NB4 (cell line): ENCODE measurements at regions not wholly inside any gene's neighbourhood (a gene's known extent, or its start where the extent isn't known, plus 50 kb on each side); places are given as distances from the start of the nearest gene placed in this dataset.

Experiments
- DNase-seq: peaks from one replicate; pipeline ENCODE4 v3.0.0; 2010; ENCODE audit warnings: low read depth
- H3K4me3 ChIP-seq: one replicate; pipeline ENCODE4 v1.5.1; 2011; ENCODE audit warnings: mild to moderate bottlenecking, low read depth, low read length, moderate library complexity
- MAX ChIP-seq: IDR thresholded peaks from 2 replicates; pipeline ENCODE4 v1.6.1; 2011; ENCODE audit warnings: low read depth, low read length
- MYC ChIP-seq: IDR thresholded peaks from 2 replicates; pipeline ENCODE4 v1.6.1; 2011; ENCODE audit warnings: low read depth, low read length
- POLR2A ChIP-seq: IDR thresholded peaks from 2 replicates; pipeline ENCODE4 v1.6.1; 2011; ENCODE audit warnings: mild to moderate bottlenecking; ENCODE audit not compliant: insufficient read length; ENCODE audit errors: extremely low read depth
- TF ChIP-seq, protein P1 (sequence below): IDR thresholded peaks from one replicate; pipeline ENCODE4 v1.5.1; 2012; ENCODE audit warnings: low read depth, low read length

- H3K4me3 ChIP-seq: no peak overlapping the region
- TF ChIP-seq MAX: no peak
- no peak for TF ChIP-seq POLR2A
- TF ChIP-seq, protein P1, sequence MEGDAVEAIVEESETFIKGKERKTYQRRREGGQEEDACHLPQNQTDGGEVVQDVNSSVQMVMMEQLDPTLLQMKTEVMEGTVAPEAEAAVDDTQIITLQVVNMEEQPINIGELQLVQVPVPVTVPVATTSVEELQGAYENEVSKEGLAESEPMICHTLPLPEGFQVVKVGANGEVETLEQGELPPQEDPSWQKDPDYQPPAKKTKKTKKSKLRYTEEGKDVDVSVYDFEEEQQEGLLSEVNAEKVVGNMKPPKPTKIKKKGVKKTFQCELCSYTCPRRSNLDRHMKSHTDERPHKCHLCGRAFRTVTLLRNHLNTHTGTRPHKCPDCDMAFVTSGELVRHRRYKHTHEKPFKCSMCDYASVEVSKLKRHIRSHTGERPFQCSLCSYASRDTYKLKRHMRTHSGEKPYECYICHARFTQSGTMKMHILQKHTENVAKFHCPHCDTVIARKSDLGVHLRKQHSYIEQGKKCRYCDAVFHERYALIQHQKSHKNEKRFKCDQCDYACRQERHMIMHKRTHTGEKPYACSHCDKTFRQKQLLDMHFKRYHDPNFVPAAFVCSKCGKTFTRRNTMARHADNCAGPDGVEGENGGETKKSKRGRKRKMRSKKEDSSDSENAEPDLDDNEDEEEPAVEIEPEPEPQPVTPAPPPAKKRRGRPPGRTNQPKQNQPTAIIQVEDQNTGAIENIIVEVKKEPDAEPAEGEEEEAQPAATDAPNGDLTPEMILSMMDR: no peak
- TF ChIP-seq MYC: no peak
- DNase-seq: peak; percentile 17
These were observed 179.0 kb upstream of the ADRA1D start for GRCh38 chr20:4427940-4428586.

DNA sequence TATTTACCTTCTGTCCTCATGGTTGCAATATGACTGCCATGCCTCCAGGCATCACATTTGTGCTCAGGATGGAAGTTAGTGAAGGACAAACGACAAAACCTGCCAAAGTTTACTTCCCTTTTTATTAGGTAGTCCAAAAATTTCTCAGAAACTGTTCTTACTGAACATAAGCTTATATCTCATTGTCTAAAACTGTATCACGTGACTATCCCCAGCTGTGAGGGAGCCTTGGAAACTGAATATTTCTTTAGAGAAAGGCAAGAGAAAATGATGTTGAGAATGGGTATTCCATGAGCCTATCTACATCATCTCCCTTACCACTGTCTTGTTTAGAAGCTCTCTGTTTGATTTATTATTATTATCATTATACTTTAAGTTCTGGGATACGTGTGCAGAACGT, 169.1 kb upstream of the ADRA1D start:
- no peak for TF ChIP-seq POLR2A
- TF ChIP-seq MYC: no peak
- H3K4me3 ChIP-seq: no peak overlapping the region
- DNase-seq: no peak

DNA sequence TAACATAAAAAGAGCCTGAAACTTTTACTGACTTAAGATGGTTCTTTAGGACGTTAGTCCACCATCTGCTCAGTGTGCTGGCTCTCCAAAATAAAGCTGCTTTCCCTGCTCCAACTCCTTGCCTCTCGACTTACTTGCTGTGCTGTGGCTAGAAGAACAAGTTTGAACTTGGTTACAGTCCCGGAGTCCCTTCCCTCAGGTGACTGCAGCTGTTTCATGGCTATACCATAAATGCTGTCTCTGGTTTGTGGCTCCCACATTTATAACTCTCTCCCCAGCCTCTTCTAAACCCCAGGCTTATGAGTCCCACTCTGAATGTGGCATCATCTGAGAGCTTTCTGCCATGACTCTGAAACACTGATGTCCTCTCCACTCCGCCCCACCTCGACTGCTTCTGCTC, 166.2 kb upstream of the ADRA1D start:
- no peak for DNase-seq
- TF ChIP-seq, protein P1: no peak
- no peak for TF ChIP-seq MAX
- TF ChIP-seq POLR2A: no peak
- TF ChIP-seq MYC: no peak
- no peak overlapping the region for H3K4me3 ChIP-seq

GRCh38 chr20:4413314-4414049, 164.4 kb upstream of the ADRA1D start:
- TF ChIP-seq, protein P1: no peak
- no peak for TF ChIP-seq MYC
- TF ChIP-seq POLR2A: no peak
- TF ChIP-seq MAX: no peak
- no peak overlapping the region for H3K4me3 ChIP-seq
- DNase-seq: peak; percentile 21

- TF ChIP-seq, protein P1: no peak
- TF ChIP-seq POLR2A (no peak), MAX (no peak), MYC (no peak)
- DNase-seq: no peak
- no peak overlapping the region for H3K4me3 ChIP-seq
These were observed 163.1 kb upstream of the ADRA1D start for GRCh38 chr20:4412216-4412615.

GRCh38 chr20:4411744-4412143, 162.7 kb upstream of the ADRA1D start:
- no peak for TF ChIP-seq POLR2A
- TF ChIP-seq MYC: no peak
- TF ChIP-seq, protein P1: no peak
- TF ChIP-seq MAX: no peak
- no peak for DNase-seq
- H3K4me3 ChIP-seq: no peak overlapping the region
